GM18519 (cell line): ENCODE measurements at regions not wholly inside any gene's neighbourhood (a gene's known extent, or its start where the extent isn't known, plus 50 kb on each side); places are given as distances from the start of the nearest gene placed in this dataset.
A peak's percentile ranks its signal among the peaks of the same experiment; 100 is the strongest.
"Not testable (repeated sequence)": the region's sequence is repeated elsewhere in the genome, so short reads cannot be mapped to it uniquely, and the experiment has no call there.

Experiments used
- ATAC-seq: cut with Tn5 transposase; IDR thresholded peaks from one replicate; pipeline ENCODE4 v1.9.1; 2021; ENCODE audit warnings: mild to moderate bottlenecking, moderate library complexity; ENCODE audit not compliant: unreplicated experiment, low FRiP score

GRCh38 chr21:10325546-10325945 lies 195.8 kb upstream of the TPTE start:
- peak; percentile 96 for ATAC-seq

- not testable (repeated sequence) for ATAC-seq
Observed at GRCh38 chr21:10326146-10326545, 195.2 kb upstream of the TPTE start.

DNA sequence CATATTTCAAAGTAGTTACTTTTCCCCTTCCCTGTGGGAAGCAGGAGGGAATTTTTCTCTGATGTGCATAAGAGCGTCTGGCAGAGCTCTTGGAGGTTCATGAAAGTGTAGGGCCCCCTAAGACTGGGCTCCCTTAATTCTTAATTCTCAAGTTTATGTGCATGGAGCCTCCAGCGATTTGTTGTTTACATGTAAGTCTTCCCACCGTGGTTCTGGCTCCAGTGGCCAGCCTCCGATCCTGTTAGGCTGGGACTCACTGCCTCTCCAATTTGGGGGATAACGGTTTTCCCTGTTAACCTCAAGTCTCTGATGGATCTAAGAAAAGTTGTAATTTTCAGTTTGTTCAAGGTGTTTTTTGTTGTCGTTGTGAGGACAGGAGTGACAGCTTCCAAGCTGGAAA lies 192.7 kb upstream of the TPTE start:
- not testable (repeated sequence) for ATAC-seq

DNA sequence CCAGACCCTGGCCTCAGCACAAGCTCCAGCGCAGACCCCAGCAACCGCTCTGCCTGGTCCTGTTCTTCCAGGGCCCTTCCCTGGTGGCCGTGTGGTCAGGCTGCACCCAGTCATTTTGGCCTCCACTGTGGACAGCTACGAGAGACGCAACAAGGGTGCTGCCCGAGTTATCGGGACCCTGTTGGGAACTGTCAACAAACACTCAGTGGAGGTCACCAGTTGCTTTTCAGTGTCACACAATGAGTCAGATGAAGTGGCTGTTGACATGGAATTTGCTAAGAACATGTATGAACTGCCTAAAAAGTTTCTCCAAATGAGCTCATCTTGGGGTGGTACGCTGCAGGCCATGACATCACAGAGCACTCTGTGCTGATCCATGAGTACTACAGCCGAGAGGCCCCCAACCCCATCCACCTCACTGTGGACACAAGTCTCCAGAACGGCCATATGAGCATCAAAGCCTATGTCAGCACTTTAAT lies 190.7 kb upstream of the TPTE start:
- not testable (repeated sequence) for ATAC-seq

GRCh38 chr21:10331134-10331533 lies 190.2 kb upstream of the TPTE start:
- not testable (repeated sequence) for ATAC-seq

- not testable (repeated sequence) for ATAC-seq
Observed at GRCh38 chr21:10332935-10333334, 188.4 kb upstream of the TPTE start.

GRCh38 chr21:10334391-10334790 lies 187.0 kb upstream of the TPTE start:
- not testable (repeated sequence) for ATAC-seq

DNA sequence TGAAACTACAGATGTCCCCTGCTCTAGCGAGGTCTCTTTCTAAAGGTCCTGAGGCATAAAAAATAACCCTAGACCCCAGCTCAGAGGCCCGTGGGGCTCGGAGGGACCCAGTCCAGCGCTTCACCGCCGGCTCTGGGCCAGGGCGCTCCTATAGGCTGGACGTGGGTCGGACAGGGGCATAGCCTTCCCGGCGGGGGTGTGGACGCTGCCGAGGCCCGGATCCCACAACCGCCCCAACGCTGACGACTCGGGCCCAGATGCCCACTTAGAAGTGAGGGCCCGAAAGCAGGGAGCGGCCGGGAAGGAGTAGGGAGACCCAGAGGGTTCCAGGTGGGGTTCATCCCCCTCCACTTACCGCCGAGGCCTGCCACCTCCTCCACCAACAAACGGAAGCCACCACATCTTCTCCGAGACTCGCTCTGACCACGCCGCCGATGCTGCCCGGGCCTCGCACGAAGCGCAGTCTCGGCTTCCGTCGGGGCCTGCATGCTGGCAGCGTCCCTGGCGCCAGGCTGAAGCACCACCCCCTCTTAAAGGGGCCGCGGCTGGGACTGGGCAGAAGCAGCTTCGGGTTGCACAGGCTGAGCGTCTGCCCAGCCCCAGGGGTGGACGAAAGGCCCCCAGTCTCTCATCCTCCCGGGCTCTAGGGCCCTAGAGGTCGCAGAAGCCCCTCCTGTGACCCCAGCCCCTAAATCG lies 179.0 kb upstream of the TPTE start:
- not testable (repeated sequence) for ATAC-seq

DNA sequence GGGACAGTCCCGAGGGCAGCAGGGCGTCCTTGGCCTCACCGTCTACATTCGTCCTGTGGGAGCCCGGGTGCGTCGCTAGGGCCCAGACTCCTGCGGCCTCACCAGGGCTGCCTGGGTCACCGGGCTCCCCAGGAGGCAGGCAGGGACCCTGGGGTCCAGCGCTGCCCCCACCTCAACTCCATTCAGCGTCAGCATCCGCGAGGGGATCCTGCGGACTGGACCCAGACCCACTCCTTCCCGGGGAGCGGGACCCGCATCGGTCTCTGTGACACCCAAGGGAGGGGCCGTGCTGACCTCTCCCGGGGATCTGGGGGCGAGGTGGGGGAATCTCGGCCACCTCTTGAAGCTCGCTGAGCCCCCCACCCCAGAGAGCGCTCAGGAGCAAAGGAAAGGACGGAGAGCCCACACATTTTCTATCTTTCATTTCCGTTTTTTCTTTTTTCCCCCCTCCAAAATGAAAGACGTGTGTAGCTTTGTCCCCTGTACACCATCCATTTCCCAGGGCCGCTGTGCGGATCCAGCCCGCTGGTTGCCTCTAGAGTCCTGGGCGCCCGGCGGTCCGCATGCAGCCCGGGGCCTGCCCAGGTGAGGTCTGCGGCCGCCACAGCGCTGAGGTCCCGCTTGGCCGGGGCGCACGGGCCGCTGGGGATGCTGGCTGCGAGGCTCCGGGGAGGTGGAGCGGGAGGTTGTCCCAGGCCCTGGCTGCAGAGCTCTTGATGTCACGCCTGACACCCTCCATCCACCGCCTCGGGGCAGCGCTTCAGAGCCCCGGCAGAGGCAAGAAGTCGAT lies 178.0 kb upstream of the TPTE start:
- not testable (repeated sequence) for ATAC-seq

DNA sequence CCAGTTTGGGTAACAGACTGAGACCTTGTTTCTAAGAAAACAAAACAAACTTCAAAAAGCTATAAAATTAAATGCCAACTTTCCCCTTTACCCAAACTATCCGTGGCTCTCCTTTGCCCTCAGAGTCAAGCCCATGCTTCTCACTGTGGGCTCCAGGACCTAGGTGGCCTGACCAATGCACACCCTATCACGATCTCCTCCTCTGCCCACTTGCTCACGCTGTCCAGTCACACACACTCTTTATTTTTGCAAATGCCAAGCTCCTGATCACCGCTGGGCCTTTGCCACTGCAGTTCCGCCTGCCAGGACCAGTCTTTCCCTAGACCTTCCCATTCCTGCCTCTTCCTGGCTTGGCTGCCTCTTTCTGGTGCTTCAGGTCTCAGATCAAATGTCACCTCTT lies 177.1 kb upstream of the TPTE start:
- ATAC-seq = not testable (repeated sequence)

DNA sequence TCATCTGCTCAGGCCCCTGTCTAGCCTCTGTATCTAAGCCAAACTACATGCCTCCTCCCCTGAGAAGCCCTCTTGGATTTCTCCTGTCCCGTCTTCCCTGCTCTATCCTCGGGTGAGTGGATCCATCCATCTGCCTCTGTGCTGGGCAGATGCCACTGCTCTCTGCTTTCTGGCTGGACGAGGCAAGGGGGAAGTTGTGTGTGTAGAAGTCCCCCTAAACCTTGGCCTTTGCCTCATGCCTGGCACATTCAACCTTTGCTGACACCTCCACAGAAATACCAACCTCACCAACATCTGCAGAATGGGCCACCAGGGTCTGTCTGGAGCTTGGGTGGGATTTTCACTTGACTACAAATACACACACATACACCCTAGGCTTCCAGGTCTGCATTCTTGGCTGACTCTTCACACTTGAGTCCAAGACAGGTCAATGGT lies 176.2 kb upstream of the TPTE start:
- ATAC-seq = not testable (repeated sequence)

GRCh38 chr21:10346249-10346648 lies 175.1 kb upstream of the TPTE start:
- ATAC-seq = not testable (repeated sequence)

- ATAC-seq = not testable (repeated sequence)
Observed at GRCh38 chr21:10346933-10347615, 174.3 kb upstream of the TPTE start.

- ATAC-seq = not testable (repeated sequence)
Observed at GRCh38 chr21:10347675-10348074, 173.7 kb upstream of the TPTE start.

GRCh38 chr21:10348150-10348549 lies 173.2 kb upstream of the TPTE start:
- ATAC-seq = not testable (repeated sequence)

GRCh38 chr21:10354851-10355578 lies 166.4 kb upstream of the TPTE start:
- not testable (repeated sequence) for ATAC-seq

DNA sequence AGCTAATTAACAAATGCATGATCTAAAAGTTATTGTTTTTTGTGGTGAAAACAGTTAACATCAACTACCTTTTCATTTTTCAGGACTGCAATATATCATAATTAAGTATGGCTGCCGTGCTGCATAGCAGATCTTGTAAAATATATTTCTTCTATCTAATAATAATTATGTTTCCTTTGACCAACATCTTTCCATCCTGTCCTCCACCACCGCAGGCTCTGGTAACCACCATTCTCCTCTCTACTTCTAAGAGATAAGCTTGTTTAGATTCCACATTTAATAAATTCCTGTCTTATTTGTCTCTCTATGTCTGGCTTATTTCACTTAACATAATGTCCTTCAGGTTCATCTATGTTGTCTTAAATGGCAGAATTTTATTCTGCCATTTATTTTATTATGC lies 162.3 kb upstream of the TPTE start:
- not testable (repeated sequence) for ATAC-seq

- not testable (repeated sequence) for ATAC-seq
Observed at GRCh38 chr21:10359911-10360310, 161.5 kb upstream of the TPTE start.

GRCh38 chr21:10361214-10361736 lies 160.1 kb upstream of the TPTE start:
- not testable (repeated sequence) for ATAC-seq

DNA sequence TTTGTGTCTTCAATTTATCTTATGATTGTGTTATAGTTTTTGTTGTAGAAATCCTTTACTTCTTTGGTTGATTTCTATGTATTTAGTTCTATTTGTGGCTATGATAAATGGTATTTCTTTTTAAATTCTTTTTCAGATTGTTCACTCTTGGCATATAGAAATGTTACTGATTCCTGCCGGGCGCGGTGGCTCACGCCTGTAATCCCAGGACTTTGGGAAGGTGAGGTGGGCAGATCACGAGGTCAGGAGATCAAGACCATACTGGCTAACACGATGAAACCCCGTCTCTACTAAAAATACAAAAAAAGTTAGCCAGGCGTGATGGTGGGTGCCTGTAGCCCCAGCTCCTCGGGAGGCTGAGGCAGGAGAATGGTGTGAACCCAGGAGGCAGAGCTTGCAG lies 158.6 kb upstream of the TPTE start:
- ATAC-seq = not testable (repeated sequence)
